GM12874 (cell line): ENCODE measurements at regions not wholly inside any gene's neighbourhood (a gene's known extent, or its start where the extent isn't known, plus 50 kb on each side); places are given as distances from the start of the nearest gene placed in this dataset.

Experiments used
- CTCF ChIP-seq: IDR thresholded peaks from 2 replicates; pipeline ENCODE4 v1.5.1; 2011; ENCODE audit warnings: low read depth, mild to moderate bottlenecking, control low read depth, low read length, moderate library complexity; ENCODE audit not compliant: insufficient read depth

GRCh38 chr4:123661080-123661737, 264.6 kb downstream of the SPRY1 start:
- no peak for TF ChIP-seq CTCF

GRCh38 chr4:123662827-123663226, 266.2 kb downstream of the SPRY1 start:
- no peak for TF ChIP-seq CTCF

- no peak for TF ChIP-seq CTCF
Observed at GRCh38 chr4:123666486-123666885, 269.9 kb downstream of the SPRY1 start.

GRCh38 chr4:123667496-123667895, 270.9 kb downstream of the SPRY1 start:
- TF ChIP-seq CTCF = no peak

GRCh38 chr4:123667991-123668390, 271.4 kb downstream of the SPRY1 start:
- no peak for TF ChIP-seq CTCF

GRCh38 chr4:123671636-123672404, 275.2 kb downstream of the SPRY1 start:
- no peak for TF ChIP-seq CTCF

GRCh38 chr4:123672987-123673386, 276.4 kb downstream of the SPRY1 start:
- TF ChIP-seq CTCF = no peak
